A549 (cell line): ENCODE measurements at regions not wholly inside any gene's neighbourhood (a gene's known extent, or its start where the extent isn't known, plus 50 kb on each side); places are given as distances from the start of the nearest gene placed in this dataset.

Source experiments
- CTCF ChIP-seq: fragments of >200 bp; sonication (Bioruptor Twin); formaldehyde crosslinking; IDR thresholded peaks from 3 replicates; pipeline ENCODE4 v1.5.1; 2016
- JUN ChIP-seq, 2 experiments: fragments of >200 bp; sonication (Bioruptor Twin); formaldehyde crosslinking; IDR thresholded peaks; 2 replicates in 1 of 2; 3 replicates in 1 of 2; pipeline ENCODE4 v1.6.1; 2016 to 2017
- USF2 ChIP-seq: fragments of 450-650 bp; IDR thresholded peaks from 2 replicates; pipeline ENCODE4 v1.6.1; 2014; ENCODE audit warnings: antibody characterized with exemption

- no peak for TF ChIP-seq USF2
- no peak for TF ChIP-seq CTCF
- no peak for TF ChIP-seq JUN (IDR thresholded peaks at IDR 0.05)
These were observed 95.5 kb upstream of the KCNK12 start for GRCh38 chr2:47666332-47666731.
